GM19239 (cell line): ENCODE measurements at regions not wholly inside any gene's neighbourhood (a gene's known extent, or its start where the extent isn't known, plus 50 kb on each side); places are given as distances from the start of the nearest gene placed in this dataset.

Source experiments
- DNase-seq: peaks from one replicate; pipeline ENCODE4 v3.0.0; 2011; ENCODE audit warnings: low spot score; ENCODE audit not compliant: insufficient read length
- FAIRE-seq: peaks from 2 replicates; lab custom pipeline; 2011; peaks lifted over from hg19 to GRCh38; lab: Jason Lieb, UNC

DNA sequence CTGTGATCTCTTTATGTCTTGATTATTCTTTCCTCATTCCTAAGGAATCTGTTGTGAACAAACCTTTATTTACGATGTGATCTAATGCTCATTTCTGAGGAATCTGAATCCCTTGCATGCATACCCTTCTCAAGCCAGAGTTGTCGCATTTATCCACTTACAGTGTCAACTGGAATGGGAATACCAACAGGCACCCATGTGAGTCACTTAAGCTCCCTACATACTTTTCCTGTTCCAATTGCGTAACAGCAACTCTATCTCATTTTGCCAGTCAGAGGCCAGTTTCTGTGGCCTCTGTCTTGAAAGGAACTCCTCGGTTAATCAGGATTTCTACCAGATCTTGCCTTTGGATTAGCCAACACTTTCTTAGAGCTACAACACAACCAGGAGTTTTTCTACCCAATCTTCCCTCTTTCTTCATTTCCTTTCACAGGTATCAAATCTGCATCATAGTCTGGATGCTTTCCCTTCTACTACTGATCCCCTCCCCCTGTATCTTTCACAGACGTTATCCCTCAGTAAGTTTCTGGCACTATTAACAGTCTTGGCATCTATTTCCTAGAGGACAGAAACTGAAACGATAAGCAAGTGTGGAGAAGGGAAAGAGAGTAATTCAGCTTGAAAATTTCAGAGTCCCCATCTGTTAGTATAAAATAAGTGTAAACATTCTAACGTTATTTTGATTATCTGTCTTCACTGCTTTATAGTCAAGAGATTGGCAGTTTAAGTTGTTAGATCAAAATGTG is 66.8 kb upstream of the BCHE start:
- no peak for DNase-seq
- FAIRE-seq = no peak

DNA sequence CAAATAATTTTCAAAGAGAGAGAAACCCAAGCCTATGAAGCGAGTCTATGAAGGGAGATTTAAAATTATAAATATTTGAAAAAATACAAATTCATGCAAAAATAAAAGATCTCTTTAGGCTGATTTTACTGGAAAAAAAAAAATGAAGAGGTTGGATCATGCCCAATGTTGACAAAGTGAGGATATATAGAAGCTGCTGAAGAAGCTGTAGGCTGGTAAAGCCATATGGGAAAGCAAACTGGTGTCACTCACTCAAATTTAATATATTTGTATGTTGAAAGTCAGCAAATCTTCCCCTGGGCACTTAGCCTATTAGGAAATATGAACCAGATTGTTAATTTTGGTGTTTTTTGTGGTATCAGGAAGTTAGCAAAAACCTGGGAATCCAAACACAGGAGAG is 61.8 kb upstream of the BCHE start:
- FAIRE-seq (no peak), DNase-seq (no peak)

DNA sequence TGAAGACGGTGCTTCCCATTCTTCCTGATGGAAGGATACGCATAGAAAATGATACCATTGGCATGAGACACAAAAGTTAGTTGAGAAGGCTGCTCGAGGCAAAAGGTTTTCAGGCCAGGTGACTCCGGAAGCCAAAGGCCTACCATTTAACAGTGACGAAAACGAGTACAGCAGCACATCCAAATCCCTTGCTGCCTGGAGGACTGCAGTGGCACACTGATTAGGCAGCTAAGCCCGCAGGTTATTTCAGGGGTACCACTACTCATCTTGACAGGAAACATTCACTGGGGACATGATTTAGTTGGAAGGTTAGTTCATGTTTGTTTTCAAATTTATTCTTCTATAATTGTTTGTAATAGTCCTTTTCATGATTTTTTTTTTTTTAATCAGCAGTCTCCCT is 59.9 kb upstream of the BCHE start:
- FAIRE-seq = no peak

DNA sequence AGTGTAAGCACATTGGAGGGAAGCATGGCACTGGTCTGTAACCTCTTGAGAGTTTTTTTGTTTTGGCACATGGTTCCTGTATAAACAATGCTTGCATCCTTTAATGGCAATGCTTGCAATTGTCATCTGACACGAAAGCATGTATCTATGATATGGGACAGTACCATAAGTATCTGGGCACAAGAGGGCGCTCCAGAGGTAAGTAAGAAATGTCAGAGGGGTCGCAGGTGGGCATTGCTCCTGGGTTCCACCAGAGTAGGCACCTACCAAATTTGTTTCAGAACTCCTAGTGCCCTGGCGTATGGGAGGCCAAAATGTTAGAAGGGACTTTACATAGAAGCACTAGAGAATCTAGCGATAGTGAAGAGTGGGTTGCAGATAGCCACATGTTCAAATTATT is 58.7 kb upstream of the BCHE start:
- FAIRE-seq = no peak
- DNase-seq = no peak

More for the DNA sequence above, 59.9 kb upstream of the BCHE start:
- no peak for DNase-seq

DNA sequence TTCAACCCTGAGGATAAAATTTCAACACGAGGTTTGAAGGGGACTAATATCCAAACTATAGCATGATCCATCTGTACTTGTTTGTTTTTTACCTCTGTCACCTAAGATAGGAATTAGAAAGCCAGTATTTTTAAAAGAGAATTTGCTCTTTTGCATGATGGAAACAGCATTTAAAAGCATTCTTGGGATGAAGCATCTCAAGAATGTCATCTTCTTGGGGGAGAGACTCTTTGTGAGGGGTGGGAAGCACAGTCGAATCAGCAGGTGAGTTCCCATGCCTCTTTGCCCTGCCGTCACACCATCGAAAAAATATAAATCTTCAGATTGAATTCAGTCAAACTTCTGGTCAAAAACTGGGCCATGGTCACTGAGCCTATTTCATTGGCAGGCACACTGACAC is 55.3 kb upstream of the BCHE start:
- FAIRE-seq (no peak), DNase-seq (no peak)
